Fibroblast of lung (primary cell): ENCODE measurements at regions not wholly inside any gene's neighbourhood (a gene's known extent, or its start where the extent isn't known, plus 50 kb on each side); places are given as distances from the start of the nearest gene placed in this dataset.

Experiments used
- DNase-seq, 2 donors: peaks; one replicate each; pipeline versions ENCODE4 v3.0.0 to v3.0.0-alpha.2; 2010; ENCODE audit warnings: low read depth in 2 of 2
- H2AFZ ChIP-seq: 2 replicates; pipeline ENCODE4 v1.5.1; 2012; ENCODE audit warnings: low read length, control low read depth, inconsistent platforms
- H3K27ac ChIP-seq: 2 replicates; pipeline ENCODE4 v1.5.1; 2011; ENCODE audit warnings: low read length, control low read depth; ENCODE audit not compliant: insufficient read depth
- H3K27me3 ChIP-seq: 2 replicates; pipeline ENCODE4 v1.5.1; 2011; ENCODE audit warnings: mild to moderate bottlenecking, low read length; ENCODE audit not compliant: control insufficient read depth, insufficient read depth
- H3K36me3 ChIP-seq: 2 replicates; pipeline ENCODE4 v1.5.1; 2011; ENCODE audit warnings: low read length; ENCODE audit not compliant: control insufficient read depth, insufficient read depth
- H3K4me1 ChIP-seq: 2 replicates; pipeline ENCODE4 v1.5.1; 2011; ENCODE audit warnings: low read length; ENCODE audit not compliant: control insufficient read depth, insufficient read depth; ENCODE audit errors: extremely low read depth
- H3K4me2 ChIP-seq: 2 replicates; pipeline ENCODE4 v1.5.1; 2011; ENCODE audit warnings: low read length, control low read depth; ENCODE audit not compliant: insufficient read depth; ENCODE audit errors: extremely low read depth
- H3K4me3 ChIP-seq, 4 experiments: fragments of 200-600 bp in 1 of 4; sonication (generic) in 1 of 4; replicated peaks in 1 of 4; 2 replicates each; pipeline ENCODE4 v1.5.1; 2011 to 2016; ENCODE audit warnings: low read length in 4 of 4, low read depth in 3 of 4, mild to moderate bottlenecking in 3 of 4, control low read depth in 2 of 4, inconsistent platforms in 1 of 4, mixed read lengths in 1 of 4; ENCODE audit not compliant: insufficient read depth in 1 of 4; ENCODE audit errors: control extremely low read depth in 1 of 4
- H3K79me2 ChIP-seq: 2 replicates; pipeline ENCODE4 v1.5.1; 2012; ENCODE audit warnings: mild to moderate bottlenecking, low read length, inconsistent platforms; ENCODE audit not compliant: control insufficient read depth, insufficient read depth
- H3K9ac ChIP-seq: 2 replicates; pipeline ENCODE4 v1.5.1; 2011; ENCODE audit warnings: mild to moderate bottlenecking, low read length, control low read depth; ENCODE audit not compliant: insufficient read depth
- H3K9me3 ChIP-seq: 2 replicates; pipeline ENCODE4 v1.5.1; 2012; ENCODE audit warnings: low read depth, low read length; ENCODE audit not compliant: control insufficient read depth, insufficient read depth
- H4K20me1 ChIP-seq: 2 replicates; pipeline ENCODE4 v1.5.1; 2011; ENCODE audit warnings: low read length; ENCODE audit not compliant: control insufficient read depth, insufficient read depth; ENCODE audit errors: extremely low read depth
- CTCF ChIP-seq, 2 donors: IDR thresholded peaks in 1 of 2; conservative IDR thresholded peaks in 1 of 2; 1 replicate in 1 of 2; 2 replicates in 1 of 2; pipeline ENCODE4 v1.5.1; 2011 to 2012; ENCODE audit warnings: low read length in 2 of 2, control low read depth in 1 of 2, inconsistent platforms in 1 of 2, low read depth in 1 of 2, mild to moderate bottlenecking in 1 of 2
- EZH2 ChIP-seq: IDR thresholded peaks from 2 replicates; pipeline ENCODE4 v1.5.1; 2012; ENCODE audit warnings: low read length, control low read depth, mild to moderate bottlenecking; ENCODE audit errors: missing control alignments

DNA sequence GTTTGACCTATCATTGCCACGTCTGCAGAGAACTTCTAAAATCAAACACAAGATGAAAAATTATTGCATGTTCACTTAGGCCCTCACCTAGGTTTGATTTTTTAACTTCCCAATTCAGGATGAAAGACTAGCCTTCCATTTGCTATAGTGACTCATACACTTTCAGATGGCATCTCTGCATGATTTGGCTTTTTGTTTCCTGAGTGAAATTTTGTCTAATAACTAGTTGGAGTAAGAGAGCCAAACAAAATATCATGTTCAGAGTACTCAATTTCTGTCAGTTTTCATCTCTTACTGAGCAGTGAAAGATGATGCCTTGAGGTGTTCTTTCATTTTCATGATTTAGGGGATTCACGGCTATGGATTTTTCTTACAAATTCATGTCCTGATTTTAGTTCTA, 122.9 kb downstream of the NSUN3 start:
- Histone ChIP-seq H3K36me3 (no peaks in the 10 kb centered on the region), H3K4me3 (no peak overlapping the region), H3K79me2 (no peaks in the 10 kb centered on the region), H3K9me3 (no peaks in the 10 kb centered on the region), H3K27me3 (no peaks in the 10 kb centered on the region), H3K4me2 (no peak overlapping the region), H4K20me1 (no peaks in the 10 kb centered on the region), H2AFZ (no peak overlapping the region), H3K27ac (no peak overlapping the region), H3K4me1 (no peaks in the 10 kb centered on the region), H3K9ac (no peak overlapping the region)
- TF ChIP-seq CTCF (conservative IDR thresholded peaks at IDR 0.05 in 1 of 2, IDR thresholded peaks at IDR 0.05 in 1 of 2; ENCODE audit: low read depth in 1 of 2, low read length in 2 of 2) (no peak), EZH2 (no peak)
- peak in 1 of 2 donors; percentile 37 for DNase-seq

- Histone ChIP-seq H3K4me2 (no peak overlapping the region), H3K4me3 (no peak overlapping the region), H3K36me3 (no peaks in the 10 kb centered on the region), H3K27ac (no peak overlapping the region), H3K9ac (no peak overlapping the region), H3K27me3 (no peaks in the 10 kb centered on the region), H3K4me1 (no peaks in the 10 kb centered on the region), H3K9me3 (no peaks in the 10 kb centered on the region), H4K20me1 (no peaks in the 10 kb centered on the region), H3K79me2 (no peaks in the 10 kb centered on the region), H2AFZ (no peak overlapping the region)
- no peak for DNase-seq
- TF ChIP-seq CTCF (conservative IDR thresholded peaks at IDR 0.05 in 1 of 2, IDR thresholded peaks at IDR 0.05 in 1 of 2; ENCODE audit: low read depth in 1 of 2, low read length in 2 of 2) = no peak
- TF ChIP-seq EZH2 = no peak
Observed at GRCh38 chr3:94187697-94188096, 124.8 kb downstream of the NSUN3 start.

GRCh38 chr3:94195381-94195780, 132.5 kb downstream of the NSUN3 start:
- no peaks in the 10 kb centered on the region for H3K4me1 ChIP-seq
- no peaks in the 10 kb centered on the region for H3K27me3 ChIP-seq
- no peaks in the 10 kb centered on the region for H3K79me2 ChIP-seq
- no peak overlapping the region for H3K4me3 ChIP-seq
- H3K4me2 ChIP-seq = no peak overlapping the region
- H3K27ac ChIP-seq = no peak overlapping the region
- TF ChIP-seq EZH2 (no peak), CTCF (conservative IDR thresholded peaks at IDR 0.05 in 1 of 2, IDR thresholded peaks at IDR 0.05 in 1 of 2; ENCODE audit: low read depth in 1 of 2, low read length in 2 of 2) (no peak)
- no peaks in the 10 kb centered on the region for H4K20me1 ChIP-seq
- H3K36me3 ChIP-seq = no peaks in the 10 kb centered on the region
- H3K9me3 ChIP-seq = no peaks in the 10 kb centered on the region
- DNase-seq = no peak
- H3K9ac ChIP-seq = no peak overlapping the region
- H2AFZ ChIP-seq = no peak overlapping the region
